ENCODE measurements at regions not wholly inside any gene's neighbourhood (a gene's known extent, or its start where the extent isn't known, plus 50 kb on each side); places are given as distances from the start of the nearest gene placed in this dataset.

DNA sequence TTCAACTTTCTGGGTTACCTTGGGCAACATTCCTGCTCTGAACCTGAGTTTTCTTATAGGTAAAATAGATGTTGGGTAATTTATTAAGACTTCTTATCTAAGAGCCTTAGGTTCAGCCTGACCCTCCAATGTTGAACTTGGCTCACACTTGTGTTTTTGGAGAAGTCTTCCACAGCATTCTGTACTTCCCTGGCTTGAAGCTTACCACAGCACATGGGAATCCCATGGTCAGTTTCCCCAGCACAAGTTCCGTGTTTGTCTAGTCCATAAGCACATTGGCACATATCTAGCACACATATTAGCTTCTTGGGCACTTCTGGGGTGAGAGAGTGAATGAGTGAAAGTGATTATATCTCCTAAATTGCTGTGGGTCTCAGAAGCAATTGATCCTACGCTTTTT, 782.5 kb upstream of the HS6ST1 start:
- in situ Hi-C loops (cut with HindIII; ENCODE audit: extremely low pct_ligation_motif_present, low pct_unique_long_range_greater_than_20kb) (no loop called here), intact Hi-C loops (cut with micrococcal nuclease; ENCODE audit: unreplicated experiment) (no loop called here)
- Histone ChIP-seq H2AFZ (ENCODE audit: low read length) (no peak overlapping the region), H3K27ac (ENCODE audit: extremely low read length, insufficient read depth, low read length) (no peak overlapping the region), H3K4me1 (ENCODE audit: insufficient read depth, low read length) (no peaks in the 10 kb centered on the region), H4K20me1 (ENCODE audit: insufficient read depth, low read length) (no peaks in the 10 kb centered on the region), H3K27me3 (ENCODE audit: control insufficient read depth in 1 of 2, insufficient read depth in 2 of 2, low read length in 2 of 2) (peaks cover 0 to 5% of the 10 kb centered on the region in 2 experiments; a peak in 2 of 5 replicates), H3K36me3 (replicated peaks in 1 of 2; ENCODE audit: control insufficient read depth in 1 of 2, insufficient read depth in 2 of 2, low read length in 2 of 2) (no peaks in the 10 kb centered on the region), H3K9me3 (ENCODE audit: low read length) (no peaks in the 10 kb centered on the region), H3K4me3 (replicated peaks in 1 of 3; ENCODE audit: insufficient read depth in 1 of 3, low read depth in 2 of 3, low read length in 3 of 3) (no peak overlapping the region), H3K79me2 (ENCODE audit: insufficient read depth, low read length) (no peaks in the 10 kb centered on the region), H3K9ac (ENCODE audit: insufficient read depth, low read depth, low read length) (no peak overlapping the region), H3K4me2 (ENCODE audit: low read depth, low read length) (no peak overlapping the region)
- no peak for ATAC-seq
- WGBS (ENCODE audit: low lambda C conversion rate), result 2% methylated on average over 2 of the region's 2 CpGs
- no peak for TF ChIP-seq HINFP (CRISPR knock-in tag; IDR thresholded peaks at IDR 0.05; ENCODE audit: low read depth)
- TF ChIP-seq STAG1 (CRISPR knock-in tag; IDR thresholded peaks at IDR 0.05), result no peak
- no peak for TF ChIP-seq SP1 (IDR thresholded peaks at IDR 0.05)
- no peak for TF ChIP-seq SP1 (CRISPR knock-in tag; IDR thresholded peaks at IDR 0.05)
- TF ChIP-seq ZNF335 (CRISPR knock-in tag; IDR thresholded peaks at IDR 0.05), result no peak
- TF ChIP-seq ZSCAN31 (CRISPR knock-in tag; IDR thresholded peaks at IDR 0.05; ENCODE audit: low read depth), result no peak
- TF ChIP-seq AHR (CRISPR knock-in tag; IDR thresholded peaks at IDR 0.05), result no peak
- no peak for TF ChIP-seq ZNF350 (CRISPR knock-in tag; IDR thresholded peaks at IDR 0.05; ENCODE audit: borderline replicate concordance, low read depth)
- no peak for TF ChIP-seq CTCF (CRISPR knock-in tag; IDR thresholded peaks at IDR 0.05)
- TF ChIP-seq ZNF20 (CRISPR knock-in tag; IDR thresholded peaks at IDR 0.05), result no peak
- no peak for TF ChIP-seq ZNF772 (CRISPR knock-in tag; IDR thresholded peaks at IDR 0.05)
- no peak for TF ChIP-seq ZNF710 (CRISPR knock-in tag; IDR thresholded peaks at IDR 0.05; ENCODE audit: borderline replicate concordance)
- TF ChIP-seq ZNF333 (CRISPR knock-in tag; IDR thresholded peaks at IDR 0.05; ENCODE audit: borderline replicate concordance), result no peak
- TF ChIP-seq MED1 (CRISPR knock-in tag; IDR thresholded peaks at IDR 0.05), result no peak
- no peak for TF ChIP-seq ZNF644 (CRISPR knock-in tag; IDR thresholded peaks at IDR 0.05; ENCODE audit: low read depth)
- TF ChIP-seq KDM2A (CRISPR knock-in tag; IDR thresholded peaks at IDR 0.05; ENCODE audit: borderline replicate concordance, low read depth), result no peak
- CTCF ChIA-PET (ENCODE audit: low intra/inter-chr PET ratio, low total read pairs), result no interaction called here
- POLR2A ChIA-PET, result no interaction called here
- no peak for FAIRE-seq
- DNase-seq (ENCODE audit: low spot score), result no peak
- no TSS peak for BruUV-seq (replicated peaks)
